ENCODE measurements at regions not wholly inside any gene's neighbourhood (a gene's known extent, or its start where the extent isn't known, plus 50 kb on each side); places are given as distances from the start of the nearest gene placed in this dataset.
"Not testable (repeated sequence)": the region's sequence is repeated elsewhere in the genome, so short reads cannot be mapped to it uniquely, and the experiment has no call there.

- DNase-seq: no peak
Measured at GRCh38 chr6:14379568-14379967, 262.0 kb downstream of the CD83 start.

DNA sequence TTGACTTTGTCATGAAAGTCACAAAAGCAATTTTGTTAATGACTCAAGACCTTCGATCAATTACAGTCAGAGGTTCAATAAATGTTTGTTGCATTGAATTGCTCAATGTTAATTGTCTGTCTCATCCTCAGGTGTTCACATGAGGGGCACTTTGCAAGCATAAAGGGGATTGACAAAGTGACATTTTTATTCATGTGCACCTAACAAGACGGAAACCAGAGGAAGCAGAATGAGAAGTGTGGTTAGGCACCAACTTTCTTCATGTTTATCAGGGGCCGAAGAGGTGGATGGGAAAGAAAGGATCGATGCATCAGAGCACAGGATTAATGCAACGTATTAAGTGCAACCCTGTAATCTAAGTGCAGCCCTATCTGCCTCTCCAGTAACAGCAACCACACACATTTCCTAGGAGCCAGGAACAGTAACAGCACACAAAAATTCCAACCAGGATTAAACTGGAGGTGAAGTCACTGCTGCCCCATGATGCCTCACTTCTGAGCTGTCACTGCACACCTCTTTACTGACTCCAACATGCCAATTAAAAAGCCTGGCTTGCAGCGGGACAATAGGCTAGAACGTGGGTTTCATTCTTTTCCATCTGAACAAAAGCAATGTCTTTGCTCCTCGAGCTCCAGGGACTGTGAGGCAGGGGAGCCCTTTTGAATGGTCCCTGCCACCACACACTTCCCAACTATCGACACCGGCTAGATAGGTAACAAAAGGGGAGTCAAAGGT, 262.7 kb downstream of the CD83 start:
- DNase-seq: no peak

GRCh38 chr6:14380901-14381828, 263.6 kb downstream of the CD83 start:
- DNase-seq: no peak

DNA sequence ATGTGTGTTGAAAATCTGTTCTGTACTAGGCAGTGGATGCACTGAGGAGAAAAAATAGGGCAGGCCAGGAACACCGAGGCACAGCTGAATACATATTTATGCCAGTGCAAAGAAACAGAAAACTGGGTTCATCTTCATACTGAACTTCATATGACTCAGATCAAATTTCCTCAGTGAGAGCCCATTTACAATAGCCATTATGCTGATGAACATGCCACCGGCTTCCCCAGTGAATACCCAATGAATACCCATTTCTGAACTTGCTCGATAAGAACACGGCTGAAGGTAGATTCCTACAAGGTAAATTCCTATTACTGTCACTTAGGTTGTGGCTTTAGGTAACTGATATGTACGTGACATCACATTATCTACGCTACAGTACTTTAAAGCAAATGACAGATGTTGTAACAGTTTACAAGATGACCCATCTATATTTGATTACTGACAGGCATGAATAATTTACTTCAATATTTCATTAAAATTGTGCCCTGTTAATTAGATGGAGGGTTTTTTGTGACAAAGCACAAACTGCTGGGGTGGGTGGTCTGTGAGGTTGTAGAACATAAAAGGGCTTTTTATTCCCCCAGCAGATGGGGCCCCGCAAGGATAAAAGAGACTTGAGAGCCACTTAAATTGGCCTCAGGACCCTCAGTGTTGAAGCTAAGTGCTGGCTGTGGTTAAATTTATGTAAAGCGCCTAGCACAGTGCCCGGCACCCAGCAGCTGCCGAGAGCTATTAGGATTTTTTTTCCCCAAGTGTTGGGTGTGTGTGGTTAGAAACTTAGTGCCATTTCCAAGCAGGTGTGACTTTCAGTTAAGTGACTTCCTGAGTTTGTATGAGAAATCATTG, 264.5 kb downstream of the CD83 start:
- peak; percentile 30 for DNase-seq

- DNase-seq: no peak
Measured at GRCh38 chr6:14382678-14383236, 265.2 kb downstream of the CD83 start.

- DNase-seq: no peak
Measured at GRCh38 chr6:14383393-14384174, 266.0 kb downstream of the CD83 start.

- DNase-seq: no peak
Measured at GRCh38 chr6:14384175-14384949, 266.8 kb downstream of the CD83 start.

DNA sequence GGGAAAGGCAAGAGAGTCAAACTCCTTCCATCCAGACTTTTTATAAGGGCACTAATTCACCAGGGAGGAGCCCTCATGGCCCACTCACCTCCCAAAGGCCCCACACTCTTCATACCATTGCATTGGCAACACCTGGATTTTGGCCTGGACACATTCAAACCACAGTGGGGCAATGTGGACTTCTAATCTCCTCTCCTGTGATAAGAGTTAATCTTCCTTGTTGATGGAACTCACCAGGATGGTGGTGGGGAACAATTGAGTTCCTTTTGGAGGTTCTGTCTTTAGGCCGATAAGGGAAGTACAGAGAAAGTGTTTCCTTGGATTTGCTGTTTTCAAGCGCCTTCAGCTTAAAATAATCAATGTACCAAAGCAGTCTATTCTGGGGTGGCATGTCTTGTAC, 268.7 kb downstream of the CD83 start:
- DNase-seq: no peak

DNA sequence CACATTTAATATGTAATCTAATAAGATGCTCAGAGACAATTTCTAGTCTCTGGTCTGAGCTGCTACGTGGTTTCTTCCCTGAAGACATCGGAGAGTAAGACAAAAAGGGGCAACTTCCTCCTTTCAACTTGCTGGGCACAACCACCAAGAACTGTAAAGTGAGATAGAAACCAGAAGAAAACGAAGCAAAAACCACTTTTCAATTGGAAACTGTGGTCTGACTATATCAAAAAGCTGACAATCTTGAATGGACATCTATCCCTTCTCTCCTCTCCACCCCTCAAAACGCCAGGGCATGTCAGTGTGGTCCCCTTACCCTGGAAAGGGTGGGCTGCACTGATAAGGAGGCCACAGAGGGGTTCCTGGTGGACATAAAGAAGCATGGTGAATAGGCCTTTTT, 269.1 kb downstream of the CD83 start:
- no peak for DNase-seq

- DNase-seq: no peak
Measured at GRCh38 chr6:14388371-14388770, 270.8 kb downstream of the CD83 start.

GRCh38 chr6:14389776-14390175, 272.2 kb downstream of the CD83 start:
- not testable (repeated sequence) for DNase-seq

DNA sequence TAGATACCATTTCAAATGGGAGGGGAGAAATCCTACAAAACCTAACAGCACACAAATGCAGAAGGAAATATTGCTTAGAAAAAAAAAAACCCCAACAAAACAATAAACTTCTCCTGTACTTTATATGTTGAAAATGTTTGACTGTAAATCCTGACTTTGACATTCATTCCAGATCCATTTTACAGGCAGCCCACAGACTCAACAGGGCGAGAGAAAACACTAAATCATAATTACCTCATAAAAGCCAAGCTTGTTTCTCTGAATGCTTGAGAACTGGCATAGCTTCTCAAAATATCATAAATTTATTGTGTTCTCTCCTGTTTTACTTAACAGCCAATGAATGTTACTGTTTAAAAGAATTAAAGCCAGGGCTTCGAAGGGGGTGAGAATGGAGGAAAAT, 273.2 kb downstream of the CD83 start:
- no peak for DNase-seq

DNA sequence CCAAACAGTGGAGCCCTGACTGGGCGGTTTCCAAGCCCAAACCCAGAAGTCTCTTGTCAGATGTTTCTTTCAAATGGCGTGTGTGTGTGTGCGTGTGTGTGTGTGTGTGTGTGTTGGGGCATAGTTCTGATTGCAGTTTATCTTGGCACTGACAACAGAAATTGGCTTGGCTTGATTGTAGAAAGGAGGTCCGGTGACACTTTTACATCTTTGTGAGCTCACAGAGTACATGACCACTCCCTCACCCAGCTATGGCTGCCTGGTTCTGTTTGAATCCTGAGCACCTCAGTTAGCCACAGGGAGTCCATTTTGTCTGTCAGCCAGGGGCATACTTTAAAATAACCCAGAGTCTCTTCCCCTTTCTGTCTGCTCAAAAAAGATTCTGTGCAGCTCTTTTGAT, 276.3 kb downstream of the CD83 start:
- no peak for DNase-seq

DNA sequence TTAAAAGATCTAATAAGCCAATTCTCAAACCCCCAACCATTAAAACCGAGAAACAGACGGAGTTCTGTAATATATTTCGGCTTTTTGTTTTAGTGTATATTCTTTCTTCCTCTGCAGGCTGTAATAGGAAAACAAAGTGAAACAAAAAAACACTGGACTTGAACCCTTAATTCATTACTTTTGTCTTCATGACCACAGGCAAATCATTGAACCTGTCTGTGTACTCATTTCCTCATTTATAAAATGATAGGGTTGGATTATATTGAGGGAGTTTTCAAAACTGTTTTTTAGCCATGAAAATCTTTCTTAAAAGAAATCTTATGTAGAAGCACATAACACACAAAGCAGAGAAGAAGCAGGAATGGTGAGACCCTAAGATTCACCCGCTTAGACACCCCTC, 278.8 kb downstream of the CD83 start:
- no peak for DNase-seq

DNA sequence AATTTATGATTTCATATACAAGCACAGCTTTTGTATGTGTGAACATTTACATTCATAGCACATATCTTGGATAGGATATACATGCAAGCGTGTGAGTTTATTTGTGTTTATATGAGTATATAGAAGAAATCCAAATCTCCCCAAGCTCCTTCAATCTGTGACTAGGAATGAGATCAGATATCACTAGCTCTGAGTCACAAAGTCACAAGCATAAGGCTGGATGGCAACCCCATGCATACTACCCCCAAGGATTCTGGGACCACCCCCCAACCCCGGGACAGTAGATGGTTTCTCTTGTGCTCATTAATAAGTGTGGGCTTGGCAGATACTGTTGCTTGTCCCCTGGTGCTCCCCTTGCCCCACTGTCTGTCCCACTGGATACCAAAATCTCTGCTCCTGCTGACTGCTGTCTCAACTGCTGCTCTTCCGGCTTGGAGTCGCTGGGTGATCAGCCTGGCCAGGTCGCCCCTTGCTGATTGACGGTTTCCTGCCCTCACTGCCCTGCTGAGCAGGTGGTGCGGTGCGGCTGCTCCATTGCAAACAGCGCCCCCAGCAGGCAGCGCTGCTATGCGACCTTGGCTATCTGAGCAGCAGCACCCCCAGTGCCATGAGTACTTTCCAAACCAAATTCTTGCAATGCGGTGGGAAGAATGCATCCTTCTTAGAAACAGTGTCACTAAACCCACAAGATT, 279.4 kb downstream of the CD83 start:
- DNase-seq: no peak

- no peak for DNase-seq
Measured at GRCh38 chr6:14397518-14397901, 279.9 kb downstream of the CD83 start.

GRCh38 chr6:14398953-14399352, 281.4 kb downstream of the CD83 start:
- DNase-seq: no peak

DNA sequence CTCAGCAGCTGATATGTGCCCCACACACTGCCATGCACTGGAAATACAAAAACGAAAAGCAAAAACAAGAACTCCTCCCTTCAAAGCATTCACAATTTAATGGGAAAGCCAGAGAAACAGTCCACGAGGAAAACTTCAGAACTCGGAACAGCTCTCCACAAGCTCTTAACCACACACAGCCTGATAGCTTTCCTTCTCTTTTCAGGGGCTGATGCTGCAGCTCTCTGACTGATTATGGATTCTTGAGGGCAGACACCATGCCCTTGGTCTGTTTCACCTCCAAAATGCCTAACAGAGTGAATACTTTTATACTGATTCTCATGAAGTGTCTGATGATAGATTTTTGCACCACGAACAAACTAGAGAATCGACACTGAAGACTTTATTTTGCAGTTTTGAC, 282.1 kb downstream of the CD83 start:
- DNase-seq: no peak

DNA sequence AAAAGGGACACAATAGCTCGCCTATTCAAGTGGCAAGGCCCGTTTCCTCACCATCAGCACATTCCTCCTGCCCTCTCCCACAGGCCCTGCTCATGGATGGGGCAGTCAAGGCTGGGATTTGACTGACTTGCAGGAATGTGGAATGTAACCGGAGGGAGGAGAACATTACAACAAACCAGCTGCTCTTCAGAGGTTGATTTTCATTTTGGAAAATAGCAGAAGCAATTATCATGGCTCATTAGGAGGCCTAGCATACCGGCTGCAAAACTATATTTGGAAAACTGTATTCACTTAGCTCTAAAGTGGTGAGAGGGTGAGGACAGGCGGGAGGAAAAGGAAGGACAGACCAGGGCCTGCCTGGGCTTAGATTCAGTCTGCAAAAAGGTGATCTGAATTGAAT, 283.7 kb downstream of the CD83 start:
- DNase-seq: no peak

GRCh38 chr6:14406614-14407331, 289.2 kb downstream of the CD83 start:
- no peak for DNase-seq

All from NCI-H2107 (cell line).